ENCODE measurements at regions not wholly inside any gene's neighbourhood (a gene's known extent, or its start where the extent isn't known, plus 50 kb on each side); places are given as distances from the start of the nearest gene placed in this dataset.

DNA sequence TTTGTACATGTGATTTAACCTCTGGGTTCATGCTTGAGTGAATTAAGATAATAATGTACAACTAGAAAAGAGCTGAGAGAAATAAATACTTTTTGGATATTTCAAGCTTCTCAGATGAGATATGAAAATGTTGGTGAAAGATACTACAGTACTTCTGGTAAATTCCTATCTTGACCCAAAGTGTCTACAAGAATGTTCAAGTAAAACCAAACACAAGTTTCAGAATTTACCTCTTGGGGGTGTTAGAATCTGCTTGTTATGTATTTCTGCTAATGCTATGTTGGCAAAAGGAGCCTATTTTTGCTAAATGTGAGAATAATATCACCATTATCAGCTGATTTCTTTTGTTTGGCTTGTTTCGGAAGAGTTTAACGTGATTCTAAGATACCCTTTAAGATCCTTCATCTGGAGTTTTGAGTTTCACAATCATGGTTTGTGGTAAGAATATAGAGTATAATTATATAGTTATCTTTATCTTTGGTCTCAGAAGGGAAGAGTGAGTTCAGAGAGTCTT, 388.5 kb downstream of the LMO4 start:
- no peak overlapping the region for H2AFZ ChIP-seq (ENCODE audit: control insufficient read depth, low read depth, low read length)
- intact Hi-C loops (cut with micrococcal nuclease; ENCODE audit: unreplicated experiment), result no loop called here

DNA sequence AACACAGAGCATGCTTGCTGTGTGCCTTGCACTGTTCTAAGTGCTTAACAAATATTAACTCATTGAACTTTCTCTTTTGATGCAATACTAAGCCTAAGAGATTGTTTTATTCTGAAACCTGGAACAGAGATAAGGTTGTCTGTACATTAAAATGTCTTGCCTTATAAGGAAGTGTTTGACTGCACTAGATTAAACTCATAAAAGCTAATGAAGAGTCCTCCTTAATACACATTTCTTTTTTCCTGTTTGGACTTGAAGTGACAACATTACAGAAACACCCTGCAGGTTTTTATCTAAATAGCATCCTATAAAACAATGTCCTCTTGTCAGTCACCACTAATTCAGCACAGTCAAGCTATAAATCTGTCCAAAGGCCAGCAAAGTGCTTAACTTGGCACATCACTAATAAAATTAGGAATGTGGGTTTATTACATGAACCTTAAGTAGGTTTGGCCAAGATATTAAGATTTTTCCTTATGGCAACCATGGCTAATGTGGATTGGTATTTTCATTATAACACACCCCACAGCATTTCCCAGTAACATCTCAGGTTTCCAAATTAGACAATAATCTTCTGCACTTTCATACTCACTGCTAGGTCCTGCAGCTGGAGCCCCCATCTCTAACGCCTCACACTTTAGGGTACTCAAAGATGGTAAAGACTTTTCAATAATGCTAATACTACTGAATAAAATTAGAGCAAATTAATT, 389.7 kb downstream of the LMO4 start:
- no peaks in the 10 kb centered on the region for H3K4me1 ChIP-seq (ENCODE audit: control insufficient read depth, insufficient read depth, low read length)
- H3K9ac ChIP-seq (ENCODE audit: control insufficient read depth, insufficient read depth, low read length), result no peak overlapping the region
- H3K79me2 ChIP-seq (ENCODE audit: control insufficient read depth, insufficient read depth, low read length), result no peaks in the 10 kb centered on the region
- ATAC-seq (no peak), DNase-seq (ENCODE audit: low read depth, low spot score) (no peak), FAIRE-seq (no peak)
- ChIA-PET CTCF (no interaction called here), POLR2A (interaction anchor here (0.6 kb wide), 1 partner anchor 617 kb away, joined by 3 read pairs; no protein-coding TSS in a partner anchor), SMC1A (ENCODE audit: uncharacterized antibody, unreplicated experiment) (interaction anchor here (0.6 to 1.6 kb wide), 2 partner anchors 9 to 506 kb away, joined by 3 to 4 read pairs; no protein-coding TSS in a partner anchor), RAD21 (ENCODE audit: unreplicated experiment) (no interaction called here)
- intact Hi-C loops (cut with micrococcal nuclease; ENCODE audit: unreplicated experiment), result no loop called here
- WGBS (ENCODE audit: insufficient coverage, insufficient replicate concordance, low lambda C conversion rate, missing lambda C conversion rate), result 5% methylated on average over 1 of the region's 1 CpG
- in situ Hi-C loops (cut with MboI), result no loop called here
- no peak overlapping the region for H3K4me3 ChIP-seq
- H3K27me3 ChIP-seq (replicated peaks in 1 of 2; ENCODE audit: control insufficient read depth in 2 of 2, insufficient read depth in 2 of 2, low read length in 1 of 2), result no peaks in the 10 kb centered on the region
- H4K20me1 ChIP-seq (ENCODE audit: control insufficient read depth, insufficient read depth), result no peaks in the 10 kb centered on the region
- no TSS peak for BruUV-seq (replicated peaks)
- H3K36me3 ChIP-seq (ENCODE audit: control insufficient read depth in 2 of 2, insufficient read depth in 2 of 2, low read length in 1 of 2), result no peaks in the 10 kb centered on the region
- H3K27ac ChIP-seq (ENCODE audit: control insufficient read depth, insufficient read depth), result no peak overlapping the region
- H2AFZ ChIP-seq (ENCODE audit: control insufficient read depth, low read depth, low read length), result no peak overlapping the region
- H3K4me2 ChIP-seq (ENCODE audit: control insufficient read depth, insufficient read depth), result no peak overlapping the region
- H3K9me3 ChIP-seq (replicated peaks; ENCODE audit: control insufficient read depth, insufficient read depth, low read length), result no peaks in the 10 kb centered on the region
- TF ChIP-seq, protein P1, sequence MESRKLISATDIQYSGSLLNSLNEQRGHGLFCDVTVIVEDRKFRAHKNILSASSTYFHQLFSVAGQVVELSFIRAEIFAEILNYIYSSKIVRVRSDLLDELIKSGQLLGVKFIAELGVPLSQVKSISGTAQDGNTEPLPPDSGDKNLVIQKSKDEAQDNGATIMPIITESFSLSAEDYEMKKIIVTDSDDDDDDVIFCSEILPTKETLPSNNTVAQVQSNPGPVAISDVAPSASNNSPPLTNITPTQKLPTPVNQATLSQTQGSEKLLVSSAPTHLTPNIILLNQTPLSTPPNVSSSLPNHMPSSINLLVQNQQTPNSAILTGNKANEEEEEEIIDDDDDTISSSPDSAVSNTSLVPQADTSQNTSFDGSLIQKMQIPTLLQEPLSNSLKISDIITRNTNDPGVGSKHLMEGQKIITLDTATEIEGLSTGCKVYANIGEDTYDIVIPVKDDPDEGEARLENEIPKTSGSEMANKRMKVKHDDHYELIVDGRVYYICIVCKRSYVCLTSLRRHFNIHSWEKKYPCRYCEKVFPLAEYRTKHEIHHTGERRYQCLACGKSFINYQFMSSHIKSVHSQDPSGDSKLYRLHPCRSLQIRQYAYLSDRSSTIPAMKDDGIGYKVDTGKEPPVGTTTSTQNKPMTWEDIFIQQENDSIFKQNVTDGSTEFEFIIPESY (IDR thresholded peaks at IDR 0.05), result no peak
- TF ChIP-seq, protein P2, sequence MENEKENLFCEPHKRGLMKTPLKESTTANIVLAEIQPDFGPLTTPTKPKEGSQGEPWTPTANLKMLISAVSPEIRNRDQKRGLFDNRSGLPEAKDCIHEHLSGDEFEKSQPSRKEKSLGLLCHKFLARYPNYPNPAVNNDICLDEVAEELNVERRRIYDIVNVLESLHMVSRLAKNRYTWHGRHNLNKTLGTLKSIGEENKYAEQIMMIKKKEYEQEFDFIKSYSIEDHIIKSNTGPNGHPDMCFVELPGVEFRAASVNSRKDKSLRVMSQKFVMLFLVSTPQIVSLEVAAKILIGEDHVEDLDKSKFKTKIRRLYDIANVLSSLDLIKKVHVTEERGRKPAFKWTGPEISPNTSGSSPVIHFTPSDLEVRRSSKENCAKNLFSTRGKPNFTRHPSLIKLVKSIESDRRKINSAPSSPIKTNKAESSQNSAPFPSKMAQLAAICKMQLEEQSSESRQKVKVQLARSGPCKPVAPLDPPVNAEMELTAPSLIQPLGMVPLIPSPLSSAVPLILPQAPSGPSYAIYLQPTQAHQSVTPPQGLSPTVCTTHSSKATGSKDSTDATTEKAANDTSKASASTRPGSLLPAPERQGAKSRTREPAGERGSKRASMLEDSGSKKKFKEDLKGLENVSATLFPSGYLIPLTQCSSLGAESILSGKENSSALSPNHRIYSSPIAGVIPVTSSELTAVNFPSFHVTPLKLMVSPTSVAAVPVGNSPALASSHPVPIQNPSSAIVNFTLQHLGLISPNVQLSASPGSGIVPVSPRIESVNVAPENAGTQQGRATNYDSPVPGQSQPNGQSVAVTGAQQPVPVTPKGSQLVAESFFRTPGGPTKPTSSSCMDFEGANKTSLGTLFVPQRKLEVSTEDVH (IDR thresholded peaks at IDR 0.05; ENCODE audit: low read depth, partially characterized antibody), result no peak
- no peak for TF ChIP-seq MEF2B (IDR thresholded peaks at IDR 0.05; ENCODE audit: partially characterized antibody, poor library complexity, severe bottlenecking)
- TF ChIP-seq, protein P3, sequence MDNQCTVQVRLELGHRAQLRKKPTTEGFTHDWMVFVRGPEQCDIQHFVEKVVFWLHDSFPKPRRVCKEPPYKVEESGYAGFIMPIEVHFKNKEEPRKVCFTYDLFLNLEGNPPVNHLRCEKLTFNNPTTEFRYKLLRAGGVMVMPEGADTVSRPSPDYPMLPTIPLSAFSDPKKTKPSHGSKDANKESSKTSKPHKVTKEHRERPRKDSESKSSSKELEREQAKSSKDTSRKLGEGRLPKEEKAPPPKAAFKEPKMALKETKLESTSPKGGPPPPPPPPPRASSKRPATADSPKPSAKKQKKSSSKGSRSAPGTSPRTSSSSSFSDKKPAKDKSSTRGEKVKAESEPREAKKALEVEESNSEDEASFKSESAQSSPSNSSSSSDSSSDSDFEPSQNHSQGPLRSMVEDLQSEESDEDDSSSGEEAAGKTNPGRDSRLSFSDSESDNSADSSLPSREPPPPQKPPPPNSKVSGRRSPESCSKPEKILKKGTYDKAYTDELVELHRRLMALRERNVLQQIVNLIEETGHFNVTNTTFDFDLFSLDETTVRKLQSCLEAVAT (IDR thresholded peaks at IDR 0.05), result no peak

More for the DNA sequence above, 388.5 kb downstream of the LMO4 start:
- no peaks in the 10 kb centered on the region for H3K9me3 ChIP-seq (replicated peaks; ENCODE audit: control insufficient read depth, insufficient read depth, low read length)
- no peak overlapping the region for H3K9ac ChIP-seq (ENCODE audit: control insufficient read depth, insufficient read depth, low read length)
- H3K27me3 ChIP-seq (replicated peaks in 1 of 2; ENCODE audit: control insufficient read depth in 2 of 2, insufficient read depth in 2 of 2, low read length in 1 of 2), result no peaks in the 10 kb centered on the region
- H4K20me1 ChIP-seq (ENCODE audit: control insufficient read depth, insufficient read depth), result no peaks in the 10 kb centered on the region
- WGBS (ENCODE audit: insufficient coverage, insufficient replicate concordance, low lambda C conversion rate, missing lambda C conversion rate), result 88% methylated on average over 2 of the region's 2 CpGs
- no peak for DNase-seq (ENCODE audit: low read depth, low spot score)
- ChIA-PET SMC1A (ENCODE audit: uncharacterized antibody, unreplicated experiment) (interaction anchor here (0.6 to 1.6 kb wide), 4 partner anchors 10 to 507 kb away, joined by 3 to 4 read pairs (median 3); no protein-coding TSS in a partner anchor), RAD21 (ENCODE audit: unreplicated experiment) (no interaction called here), CTCF (no interaction called here), POLR2A (interaction anchor here (0.6 to 0.7 kb wide), 2 partner anchors 17 to 616 kb away, joined by 3 to 4 read pairs; no protein-coding TSS in a partner anchor)
- ATAC-seq, result no peak
- TF ChIP-seq MXI1 (IDR thresholded peaks at IDR 0.05; ENCODE audit: low read depth, low read length) (no peak), EZH2 (IDR thresholded peaks at IDR 0.05; ENCODE audit: borderline replicate concordance, control insufficient read depth, low read depth, low read length) (no peak), DPF2 (IDR thresholded peaks at IDR 0.05) (no peak), RAD51 (IDR thresholded peaks at IDR 0.05) (no peak)
- TF ChIP-seq, protein P4, sequence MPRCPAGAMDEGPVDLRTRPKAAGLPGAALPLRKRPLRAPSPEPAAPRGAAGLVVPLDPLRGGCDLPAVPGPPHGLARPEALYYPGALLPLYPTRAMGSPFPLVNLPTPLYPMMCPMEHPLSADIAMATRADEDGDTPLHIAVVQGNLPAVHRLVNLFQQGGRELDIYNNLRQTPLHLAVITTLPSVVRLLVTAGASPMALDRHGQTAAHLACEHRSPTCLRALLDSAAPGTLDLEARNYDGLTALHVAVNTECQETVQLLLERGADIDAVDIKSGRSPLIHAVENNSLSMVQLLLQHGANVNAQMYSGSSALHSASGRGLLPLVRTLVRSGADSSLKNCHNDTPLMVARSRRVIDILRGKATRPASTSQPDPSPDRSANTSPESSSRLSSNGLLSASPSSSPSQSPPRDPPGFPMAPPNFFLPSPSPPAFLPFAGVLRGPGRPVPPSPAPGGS (IDR thresholded peaks at IDR 0.05; ENCODE audit: borderline replicate concordance, insufficient read depth, low read depth, low read length, poor library complexity, severe bottlenecking), result no peak
- no peak for FAIRE-seq
- H3K4me3 ChIP-seq, result no peak overlapping the region
- BruUV-seq (replicated peaks), result no TSS peak
- no peak overlapping the region for H3K27ac ChIP-seq (ENCODE audit: control insufficient read depth, insufficient read depth)
- H3K4me2 ChIP-seq (ENCODE audit: control insufficient read depth, insufficient read depth), result no peak overlapping the region
- no peaks in the 10 kb centered on the region for H3K36me3 ChIP-seq (ENCODE audit: control insufficient read depth in 2 of 2, insufficient read depth in 2 of 2, low read length in 1 of 2)
- H3K4me1 ChIP-seq (ENCODE audit: control insufficient read depth, insufficient read depth, low read length), result no peaks in the 10 kb centered on the region
- in situ Hi-C loops (cut with MboI), result no loop called here
- no peaks in the 10 kb centered on the region for H3K79me2 ChIP-seq (ENCODE audit: control insufficient read depth, insufficient read depth, low read length)

Data from GM12878 (cell line).